ENCODE measurements at regions not wholly inside any gene's neighbourhood (a gene's known extent, or its start where the extent isn't known, plus 50 kb on each side); places are given as distances from the start of the nearest gene placed in this dataset.
"Not testable (repeated sequence)": the region's sequence is repeated elsewhere in the genome, so short reads cannot be mapped to it uniquely, and the experiment has no call there.

DNA sequence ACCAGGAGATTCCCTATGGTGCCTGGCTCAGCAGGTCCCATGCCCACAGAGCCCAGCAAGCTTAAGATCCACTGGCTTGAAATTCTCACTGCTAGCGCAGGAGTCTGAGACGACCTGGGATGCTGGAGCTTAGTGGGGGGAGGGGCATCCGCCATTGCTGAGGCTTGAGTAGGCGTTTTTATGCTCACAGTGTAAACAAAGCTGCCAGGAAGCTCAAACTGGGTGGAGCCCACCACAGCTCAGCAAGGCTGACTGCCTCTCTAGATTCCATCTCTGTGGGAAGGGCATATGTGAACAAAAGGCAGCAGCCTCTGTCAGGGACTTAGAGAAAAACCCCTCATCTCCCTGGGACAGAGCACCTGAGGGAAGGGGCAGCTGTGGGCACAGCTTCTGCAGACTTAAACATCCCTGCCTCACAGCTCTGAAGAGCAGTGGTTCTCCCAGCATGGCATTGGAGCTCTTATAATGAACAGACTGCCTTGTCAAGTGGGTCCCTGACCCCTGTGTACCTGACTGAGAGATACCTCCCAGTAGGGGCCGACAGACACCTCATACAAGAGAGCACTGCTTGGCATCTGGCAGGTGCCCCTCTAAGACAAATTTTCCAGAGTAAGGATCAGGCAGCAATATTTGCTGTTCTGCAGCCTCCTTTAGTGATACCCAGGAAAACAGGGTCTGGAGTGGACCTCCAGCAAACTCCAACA, 231.5 kb upstream of the SETMAR start:
- ChIA-PET POLR2A (ENCODE audit: unreplicated experiment) (no interaction called here), CTCF (no interaction called here)
- Histone ChIP-seq H4K91ac (ENCODE audit: insufficient read depth, low read depth, low read length) (no peak overlapping the region), H2BK20ac (ENCODE audit: low read depth, low read length) (no peak overlapping the region), H3K4me1 (ENCODE audit: control insufficient read depth, insufficient read depth, low read length) (no peaks in the 10 kb centered on the region), H3K56ac (ENCODE audit: extremely low read depth, insufficient read depth, low read length) (no peak overlapping the region), H3K79me1 (ENCODE audit: low read depth in 1 of 2, low read length in 2 of 2) (no peaks in the 10 kb centered on the region), H3K18ac (ENCODE audit: low read depth, low read length) (no peak overlapping the region), H2AK5ac (ENCODE audit: low read depth, low read length) (no peak overlapping the region), H4K8ac (ENCODE audit: low read depth in 2 of 2, low read length in 2 of 2) (no peak overlapping the region), H3K9ac (ENCODE audit: low read depth, low read length) (no peak overlapping the region), H3K27me3 (ENCODE audit: control insufficient read depth, insufficient read depth, low read length) (no peaks in the 10 kb centered on the region), H3K27ac (ENCODE audit: insufficient read depth, low read length) (no peak overlapping the region), H2AK9ac (replicated peaks; ENCODE audit: low read depth, low read length, poor library complexity) (no peak overlapping the region), H2BK5ac (ENCODE audit: low read depth, low read length, poor library complexity, severe bottlenecking) (no peak overlapping the region), H3K36me3 (ENCODE audit: control insufficient read depth, insufficient read depth, low read length) (no peaks in the 10 kb centered on the region), H2BK15ac (ENCODE audit: low read depth, low read length) (no peak overlapping the region), H3K4me3 (ENCODE audit: insufficient read depth, low read depth, low read length) (no peak overlapping the region), H3K4ac (ENCODE audit: low read depth, low read length) (no peak overlapping the region), H3K4me2 (ENCODE audit: low read depth, low read length) (no peak overlapping the region), H4K20me1 (ENCODE audit: insufficient read depth, low read length) (no peaks in the 10 kb centered on the region), H2AFZ (replicated peaks; ENCODE audit: low read length, poor library complexity) (no peak overlapping the region), H3K9me1 (ENCODE audit: insufficient read depth, low read length) (no peaks in the 10 kb centered on the region), H2BK120ac (ENCODE audit: low read depth, low read length) (no peak overlapping the region), H3K9me3 (ENCODE audit: control insufficient read depth, insufficient read depth, low read length) (peaks cover 9% of the 10 kb centered on the region), H3K14ac (replicated peaks; ENCODE audit: low read depth, low read length) (no peak overlapping the region), H3K23ac (ENCODE audit: low read depth, low read length) (no peak overlapping the region), H4K5ac (ENCODE audit: low read depth, low read length) (no peak overlapping the region)
- WGBS, 2 experiments (ENCODE audit: extremely low coverage in 2 of 2, insufficient read length in 1 of 2): no CpG with 5 or more reads among the region's 5 CpGs
- intact Hi-C loops (cut with micrococcal nuclease): no loop called here
- no peak for TF ChIP-seq NFE2L2 (IDR thresholded peaks at IDR 0.05; ENCODE audit: low read depth, low read length)
- no peak for TF ChIP-seq RAD21 (IDR thresholded peaks at IDR 0.05; ENCODE audit: low read length)
- TF ChIP-seq, protein P1, sequence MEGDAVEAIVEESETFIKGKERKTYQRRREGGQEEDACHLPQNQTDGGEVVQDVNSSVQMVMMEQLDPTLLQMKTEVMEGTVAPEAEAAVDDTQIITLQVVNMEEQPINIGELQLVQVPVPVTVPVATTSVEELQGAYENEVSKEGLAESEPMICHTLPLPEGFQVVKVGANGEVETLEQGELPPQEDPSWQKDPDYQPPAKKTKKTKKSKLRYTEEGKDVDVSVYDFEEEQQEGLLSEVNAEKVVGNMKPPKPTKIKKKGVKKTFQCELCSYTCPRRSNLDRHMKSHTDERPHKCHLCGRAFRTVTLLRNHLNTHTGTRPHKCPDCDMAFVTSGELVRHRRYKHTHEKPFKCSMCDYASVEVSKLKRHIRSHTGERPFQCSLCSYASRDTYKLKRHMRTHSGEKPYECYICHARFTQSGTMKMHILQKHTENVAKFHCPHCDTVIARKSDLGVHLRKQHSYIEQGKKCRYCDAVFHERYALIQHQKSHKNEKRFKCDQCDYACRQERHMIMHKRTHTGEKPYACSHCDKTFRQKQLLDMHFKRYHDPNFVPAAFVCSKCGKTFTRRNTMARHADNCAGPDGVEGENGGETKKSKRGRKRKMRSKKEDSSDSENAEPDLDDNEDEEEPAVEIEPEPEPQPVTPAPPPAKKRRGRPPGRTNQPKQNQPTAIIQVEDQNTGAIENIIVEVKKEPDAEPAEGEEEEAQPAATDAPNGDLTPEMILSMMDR (conservative IDR thresholded peaks at IDR 0.05; ENCODE audit: low read depth, low read length): no peak
- ATAC-seq (ENCODE audit: low read depth) (no peak), DNase-seq (no peak)
- in situ Hi-C loops (cut with MboI; ENCODE audit: low sequenced_read_pairs): no loop called here
- dilution Hi-C loops (cut with HindIII; ENCODE audit: low sequenced_read_pairs, unreplicated experiment): no loop called here
- no TSS peak for BruUV-seq (replicated peaks)

DNA sequence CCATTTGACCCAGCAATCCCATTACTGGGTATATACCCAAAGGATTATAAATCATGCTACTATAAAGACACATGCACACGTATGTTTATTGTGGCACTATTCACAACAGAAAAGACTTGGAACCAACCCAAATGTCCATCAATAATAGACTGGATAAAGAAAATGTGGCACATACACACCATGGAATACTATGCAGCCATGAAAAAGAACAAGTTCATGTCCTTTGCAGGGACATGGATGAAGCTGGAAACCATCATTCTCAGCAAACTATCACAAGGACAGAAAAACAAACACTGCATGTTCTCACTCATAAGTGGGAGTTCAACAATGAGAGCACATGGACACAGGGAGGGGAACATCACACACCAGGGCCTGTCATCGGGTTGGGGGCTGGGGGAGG, 225.9 kb upstream of the SETMAR start:
- H3K4me2 ChIP-seq (ENCODE audit: low read depth, low read length); in situ Hi-C loops (cut with MboI; ENCODE audit: low sequenced_read_pairs); POLR2A ChIA-PET (ENCODE audit: unreplicated experiment); H2BK120ac ChIP-seq (ENCODE audit: low read depth, low read length); H3K9ac ChIP-seq (ENCODE audit: low read depth, low read length); H2BK20ac ChIP-seq (ENCODE audit: low read depth, low read length); H3K23ac ChIP-seq (ENCODE audit: low read depth, low read length); H4K91ac ChIP-seq (ENCODE audit: insufficient read depth, low read depth, low read length); H3K9me3 ChIP-seq (ENCODE audit: control insufficient read depth, insufficient read depth, low read length); H3K4me1 ChIP-seq (ENCODE audit: control insufficient read depth, insufficient read depth, low read length); H2BK5ac ChIP-seq (ENCODE audit: low read depth, low read length, poor library complexity, severe bottlenecking); H3K36me3 ChIP-seq (ENCODE audit: control insufficient read depth, insufficient read depth, low read length); DNase-seq; ATAC-seq (ENCODE audit: low read depth); H4K5ac ChIP-seq (ENCODE audit: low read depth, low read length); H3K18ac ChIP-seq (ENCODE audit: low read depth, low read length); intact Hi-C loops (cut with micrococcal nuclease); BruUV-seq (replicated peaks); dilution Hi-C loops (cut with HindIII; ENCODE audit: low sequenced_read_pairs, unreplicated experiment); H3K27me3 ChIP-seq (ENCODE audit: control insufficient read depth, insufficient read depth, low read length); H3K14ac ChIP-seq (replicated peaks; ENCODE audit: low read depth, low read length); H3K4me3 ChIP-seq (ENCODE audit: insufficient read depth, low read depth, low read length); H4K8ac ChIP-seq (ENCODE audit: low read depth in 2 of 2, low read length in 2 of 2); H3K4ac ChIP-seq (ENCODE audit: low read depth, low read length); H4K20me1 ChIP-seq (ENCODE audit: insufficient read depth, low read length); CTCF ChIA-PET; H2BK15ac ChIP-seq (ENCODE audit: low read depth, low read length); H3K79me1 ChIP-seq (ENCODE audit: low read depth in 1 of 2, low read length in 2 of 2); H3K9me1 ChIP-seq (ENCODE audit: insufficient read depth, low read length); H3K56ac ChIP-seq (ENCODE audit: extremely low read depth, insufficient read depth, low read length); H2AFZ ChIP-seq (replicated peaks; ENCODE audit: low read length, poor library complexity); H2AK9ac ChIP-seq (replicated peaks; ENCODE audit: low read depth, low read length, poor library complexity); H3K27ac ChIP-seq (ENCODE audit: insufficient read depth, low read length); H2AK5ac ChIP-seq (ENCODE audit: low read depth, low read length): not testable (repeated sequence)
- no CpG with 5 or more reads among the region's 2 CpGs for WGBS, 2 experiments (ENCODE audit: extremely low coverage in 2 of 2, insufficient read length in 1 of 2)

Data from IMR-90 (cell line).